ENCODE measurements at regions not wholly inside any gene's neighbourhood (a gene's known extent, or its start where the extent isn't known, plus 50 kb on each side); places are given as distances from the start of the nearest gene placed in this dataset.
A peak's percentile ranks its signal among the peaks of the same experiment; 100 is the strongest.

- TF ChIP-seq CTCF (IDR thresholded peaks at IDR 0.05; ENCODE audit: unreplicated experiment) = no peak
- ChIA-PET CTCF (interaction anchor here (0.6 to 1.1 kb wide), 2 partner anchors 103 to 124 kb away, joined by 3 to 4 read pairs; no protein-coding TSS in a partner anchor), POLR2A (interaction anchor here (0.7 to 0.9 kb wide), 2 partner anchors 63 to 74 kb away, joined by 3 read pairs; no protein-coding TSS in a partner anchor)
- Mint-ChIP-seq H3K27me3 (ENCODE audit: insufficient read depth, unreplicated experiment) (no peaks in the 10 kb centered on the region), H3K36me3 (ENCODE audit: insufficient read depth, unreplicated experiment) (peaks cover 4% of the 10 kb centered on the region), H3K4me3 (ENCODE audit: unreplicated experiment) (no peak overlapping the region), H3K9me3 (ENCODE audit: unreplicated experiment) (no peaks in the 10 kb centered on the region), H3K27ac (ENCODE audit: low read depth, unreplicated experiment) (peak overlapping the region; percentile 31), H3K4me1 (ENCODE audit: insufficient read depth, unreplicated experiment) (peaks cover 21% of the 10 kb centered on the region)
- DNase-seq (ENCODE audit: unreplicated experiment) = no peak
- intact Hi-C loops (cut with micrococcal nuclease) = no loop called here
- BruUV-seq (replicated peaks) = no TSS peak
Observed at GRCh38 chr9:91073811-91074771, 272.5 kb downstream of the SYK start.

DNA sequence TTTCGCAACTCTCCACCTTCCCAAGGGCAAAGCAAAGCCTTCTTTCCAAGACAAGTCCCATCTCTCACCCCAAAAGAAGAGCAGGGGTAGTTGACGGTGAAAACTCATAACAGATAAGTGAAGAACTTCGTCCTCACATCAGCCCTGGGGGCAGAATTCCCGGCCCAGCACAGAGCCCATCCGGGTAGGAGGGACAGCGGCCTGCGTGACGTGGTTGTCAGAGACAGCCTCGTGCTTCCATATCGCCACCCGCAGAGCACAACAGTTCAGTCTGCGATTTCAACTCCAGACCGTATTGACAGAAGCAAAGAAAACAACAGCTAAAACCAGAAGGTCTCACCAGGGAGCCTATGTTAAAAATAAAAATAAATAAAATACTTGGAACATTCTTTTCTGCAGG, 273.2 kb downstream of the SYK start:
- no peaks in the 10 kb centered on the region for H3K9me3 Mint-ChIP-seq (ENCODE audit: unreplicated experiment)
- BruUV-seq (replicated peaks) = no TSS peak
- POLR2A ChIA-PET = no interaction called here

GRCh38 chr9:91075279-91075678, 273.7 kb downstream of the SYK start:
- H3K4me3 Mint-ChIP-seq (ENCODE audit: unreplicated experiment) = no peak overlapping the region
- no TSS peak for BruUV-seq (replicated peaks)
- intact Hi-C loops (cut with micrococcal nuclease) = no loop called here
- CTCF ChIA-PET = no interaction called here
- H3K36me3 Mint-ChIP-seq (ENCODE audit: insufficient read depth, unreplicated experiment) = peaks cover 4% of the 10 kb centered on the region
- TF ChIP-seq CTCF (IDR thresholded peaks at IDR 0.05; ENCODE audit: unreplicated experiment) = no peak
- H3K27ac Mint-ChIP-seq (ENCODE audit: low read depth, unreplicated experiment) = no peak overlapping the region
- no peaks in the 10 kb centered on the region for H3K27me3 Mint-ChIP-seq (ENCODE audit: insufficient read depth, unreplicated experiment)
- peaks cover 21% of the 10 kb centered on the region for H3K4me1 Mint-ChIP-seq (ENCODE audit: insufficient read depth, unreplicated experiment)
- POLR2A ChIA-PET = no interaction called here
- H3K9me3 Mint-ChIP-seq (ENCODE audit: unreplicated experiment) = no peaks in the 10 kb centered on the region
- DNase-seq (ENCODE audit: unreplicated experiment) = no peak

More for the DNA sequence above, 273.2 kb downstream of the SYK start:
- DNase-seq (ENCODE audit: unreplicated experiment) = no peak
- H3K36me3 Mint-ChIP-seq (ENCODE audit: insufficient read depth, unreplicated experiment) = peaks cover 4% of the 10 kb centered on the region
- peaks cover 21% of the 10 kb centered on the region for H3K4me1 Mint-ChIP-seq (ENCODE audit: insufficient read depth, unreplicated experiment)
- intact Hi-C loops (cut with micrococcal nuclease) = no loop called here
- no peak overlapping the region for H3K4me3 Mint-ChIP-seq (ENCODE audit: unreplicated experiment)
- no peaks in the 10 kb centered on the region for H3K27me3 Mint-ChIP-seq (ENCODE audit: insufficient read depth, unreplicated experiment)
- no peak for TF ChIP-seq CTCF (IDR thresholded peaks at IDR 0.05; ENCODE audit: unreplicated experiment)
- CTCF ChIA-PET = no interaction called here
- peak overlapping the region; percentile 31 for H3K27ac Mint-ChIP-seq (ENCODE audit: low read depth, unreplicated experiment)

GRCh38 chr9:91077624-91078368, 276.2 kb downstream of the SYK start:
- DNase-seq (ENCODE audit: unreplicated experiment) = no peak
- ChIA-PET POLR2A (interaction anchor here (0.6 to 0.7 kb wide), 2 partner anchors 236 to 1928 kb away, joined by 3 read pairs; no protein-coding TSS in a partner anchor), CTCF (interaction anchor here (1.4 kb wide), 1 partner anchor 11 kb away, joined by 10 read pairs; no protein-coding TSS in a partner anchor)

More at GRCh38 chr9:91077624-91078368, 276.2 kb downstream of the SYK start:
- H3K36me3 Mint-ChIP-seq (ENCODE audit: insufficient read depth, unreplicated experiment) = peaks cover 4% of the 10 kb centered on the region
- BruUV-seq (replicated peaks) = no TSS peak
- H3K27me3 Mint-ChIP-seq (ENCODE audit: insufficient read depth, unreplicated experiment) = no peaks in the 10 kb centered on the region
- intact Hi-C loops (cut with micrococcal nuclease) = no loop called here
- H3K4me1 Mint-ChIP-seq (ENCODE audit: insufficient read depth, unreplicated experiment) = peaks cover 8% of the 10 kb centered on the region
- H3K9me3 Mint-ChIP-seq (ENCODE audit: unreplicated experiment) = no peaks in the 10 kb centered on the region
- H3K27ac Mint-ChIP-seq (ENCODE audit: low read depth, unreplicated experiment) = no peak overlapping the region
- H3K4me3 Mint-ChIP-seq (ENCODE audit: unreplicated experiment) = no peak overlapping the region
- TF ChIP-seq CTCF (IDR thresholded peaks at IDR 0.05; ENCODE audit: unreplicated experiment) = no peak

All from MCF 10A (cell line).